ENCODE measurements at regions not wholly inside any gene's neighbourhood (a gene's known extent, or its start where the extent isn't known, plus 50 kb on each side); places are given as distances from the start of the nearest gene placed in this dataset.

- no peaks in the 10 kb centered on the region for H3K27me3 ChIP-seq (ENCODE audit: insufficient read depth, low read length)
- no peak overlapping the region for H3K4me3 ChIP-seq (ENCODE audit: low read depth, low read length)
- no peak overlapping the region for H3K27ac ChIP-seq (ENCODE audit: low read depth, low read length)
Measured at GRCh38 chr1:29395736-29396437, 159.6 kb downstream of the PTPRU start.

DNA sequence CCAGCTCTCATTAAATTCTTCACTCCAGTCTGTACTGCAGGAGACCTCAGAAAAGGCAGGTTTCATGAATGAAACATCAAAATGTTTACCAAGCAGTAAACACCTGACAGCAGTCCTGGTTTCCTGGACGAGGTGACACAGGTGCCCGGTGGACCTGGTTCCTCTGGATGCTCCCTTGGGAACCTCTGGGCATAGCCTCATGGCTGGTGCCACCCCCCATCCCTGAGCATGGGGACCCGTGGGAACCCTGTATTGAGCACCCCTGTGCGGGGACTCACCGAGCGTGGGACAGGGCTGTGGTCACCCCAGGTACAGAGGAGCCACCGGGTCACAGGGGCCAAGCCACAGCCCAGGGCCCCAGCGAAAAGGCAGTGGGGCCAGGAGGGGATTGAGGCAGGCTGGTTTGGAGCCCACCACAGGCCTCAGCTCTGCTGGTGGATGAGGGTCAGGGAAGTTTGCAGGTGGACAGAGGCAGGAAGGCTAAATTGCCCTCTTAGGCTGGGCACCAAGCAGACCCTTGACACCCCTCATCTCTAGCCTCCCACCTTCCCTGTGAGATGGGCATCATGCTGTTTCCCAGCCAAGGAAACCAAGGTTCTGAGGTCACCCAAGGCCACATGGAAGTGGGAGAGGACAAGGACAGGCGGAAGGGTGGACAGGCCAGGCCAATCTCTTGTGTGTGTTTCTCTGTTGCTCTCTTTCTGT, 158.4 kb downstream of the PTPRU start:
- no peak overlapping the region for H3K27ac ChIP-seq (ENCODE audit: low read depth, low read length)
- H2AFZ ChIP-seq (ENCODE audit: low read length, unreplicated experiment) = no peak overlapping the region
- peaks cover 9% of the 10 kb centered on the region for H3K4me1 ChIP-seq (ENCODE audit: control insufficient read depth, insufficient read depth, low read length, unreplicated experiment)
- no peak overlapping the region for H3K4me3 ChIP-seq (ENCODE audit: low read depth, low read length)
- H3K79me2 ChIP-seq (ENCODE audit: control insufficient read depth, insufficient read depth, low read length, unreplicated experiment) = no peaks in the 10 kb centered on the region
- H3K27me3 ChIP-seq (ENCODE audit: insufficient read depth, low read length) = no peaks in the 10 kb centered on the region
- H3K36me3 ChIP-seq (ENCODE audit: insufficient read depth, low read length) = no peaks in the 10 kb centered on the region

More at GRCh38 chr1:29395736-29396437, 159.6 kb downstream of the PTPRU start:
- no peaks in the 10 kb centered on the region for H3K36me3 ChIP-seq (ENCODE audit: insufficient read depth, low read length)
- H2AFZ ChIP-seq (ENCODE audit: low read length, unreplicated experiment) = no peak overlapping the region
- no peaks in the 10 kb centered on the region for H3K79me2 ChIP-seq (ENCODE audit: control insufficient read depth, insufficient read depth, low read length, unreplicated experiment)
- peaks cover 9% of the 10 kb centered on the region for H3K4me1 ChIP-seq (ENCODE audit: control insufficient read depth, insufficient read depth, low read length, unreplicated experiment)

DNA sequence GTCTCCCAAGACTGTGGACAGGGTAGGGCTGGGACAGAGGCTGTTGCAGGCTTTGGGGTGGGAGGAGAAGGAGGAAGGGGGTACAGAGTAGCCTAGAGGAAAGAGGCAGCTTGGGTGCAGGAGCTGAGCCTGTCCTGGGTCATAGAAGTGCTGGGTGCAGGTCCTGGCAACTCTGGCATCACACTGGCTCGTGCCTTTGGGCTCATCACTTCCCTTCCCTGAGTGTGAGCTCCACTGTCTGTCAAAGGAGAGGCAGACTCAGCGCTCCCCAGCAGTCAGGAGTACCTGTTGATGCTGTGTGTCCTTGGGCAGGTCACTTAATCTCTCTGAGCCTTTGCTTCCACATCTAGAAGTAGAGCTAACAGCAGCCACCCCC, 157.1 kb downstream of the PTPRU start:
- Histone ChIP-seq H3K36me3 (ENCODE audit: insufficient read depth, low read length) (no peaks in the 10 kb centered on the region), H3K79me2 (ENCODE audit: control insufficient read depth, insufficient read depth, low read length, unreplicated experiment) (no peaks in the 10 kb centered on the region), H3K27me3 (ENCODE audit: insufficient read depth, low read length) (no peaks in the 10 kb centered on the region), H2AFZ (ENCODE audit: low read length, unreplicated experiment) (no peak overlapping the region), H3K27ac (ENCODE audit: low read depth, low read length) (no peak overlapping the region), H3K4me1 (ENCODE audit: control insufficient read depth, insufficient read depth, low read length, unreplicated experiment) (peaks cover 9% of the 10 kb centered on the region), H3K4me3 (ENCODE audit: low read depth, low read length) (no peak overlapping the region)

- Histone ChIP-seq H3K27ac (ENCODE audit: low read depth, low read length) (no peak overlapping the region), H3K4me3 (ENCODE audit: low read depth, low read length) (no peak overlapping the region), H3K4me1 (ENCODE audit: control insufficient read depth, insufficient read depth, low read length, unreplicated experiment) (peaks cover 9% of the 10 kb centered on the region), H3K27me3 (ENCODE audit: insufficient read depth, low read length) (peaks cover 5% of the 10 kb centered on the region; the same call in 1 of the 2 replicates), H2AFZ (ENCODE audit: low read length, unreplicated experiment) (no peak overlapping the region), H3K79me2 (ENCODE audit: control insufficient read depth, insufficient read depth, low read length, unreplicated experiment) (no peaks in the 10 kb centered on the region), H3K36me3 (ENCODE audit: insufficient read depth, low read length) (no peaks in the 10 kb centered on the region)
Measured at GRCh38 chr1:29392486-29393450, 156.4 kb downstream of the PTPRU start.

DNA sequence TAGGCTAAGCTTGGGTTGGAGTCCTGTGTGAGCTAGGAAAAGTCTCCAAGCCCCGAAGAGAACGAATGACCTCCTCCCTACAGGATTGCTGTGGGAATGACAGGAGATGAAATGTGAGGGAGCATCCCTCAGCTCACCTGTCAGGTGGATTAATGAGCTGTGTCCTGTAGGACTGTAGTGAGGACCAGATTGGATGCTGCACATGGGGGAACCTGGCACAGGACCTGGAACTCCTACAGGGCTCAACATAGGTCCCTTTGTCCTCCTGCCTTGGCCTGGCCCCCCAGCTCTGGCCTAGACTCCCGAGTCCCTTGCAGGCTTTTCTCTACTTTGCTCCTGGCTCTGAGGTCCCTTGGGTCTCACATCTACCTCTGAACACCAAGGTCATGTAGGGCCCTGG, 155.7 kb downstream of the PTPRU start:
- no peak overlapping the region for H3K4me3 ChIP-seq (ENCODE audit: low read depth, low read length)
- peaks cover 9% of the 10 kb centered on the region for H3K4me1 ChIP-seq (ENCODE audit: control insufficient read depth, insufficient read depth, low read length, unreplicated experiment)
- H3K36me3 ChIP-seq (ENCODE audit: insufficient read depth, low read length) = no peaks in the 10 kb centered on the region
- H3K27me3 ChIP-seq (ENCODE audit: insufficient read depth, low read length) = peaks cover 5% of the 10 kb centered on the region; the same call in 1 of the 2 replicates
- H3K79me2 ChIP-seq (ENCODE audit: control insufficient read depth, insufficient read depth, low read length, unreplicated experiment) = no peaks in the 10 kb centered on the region
- H2AFZ ChIP-seq (ENCODE audit: low read length, unreplicated experiment) = no peak overlapping the region
- H3K27ac ChIP-seq (ENCODE audit: low read depth, low read length) = no peak overlapping the region

- H3K27ac ChIP-seq (ENCODE audit: low read depth, low read length) = no peak overlapping the region
Measured at GRCh38 chr1:29391362-29391880, 155.1 kb downstream of the PTPRU start.

DNA sequence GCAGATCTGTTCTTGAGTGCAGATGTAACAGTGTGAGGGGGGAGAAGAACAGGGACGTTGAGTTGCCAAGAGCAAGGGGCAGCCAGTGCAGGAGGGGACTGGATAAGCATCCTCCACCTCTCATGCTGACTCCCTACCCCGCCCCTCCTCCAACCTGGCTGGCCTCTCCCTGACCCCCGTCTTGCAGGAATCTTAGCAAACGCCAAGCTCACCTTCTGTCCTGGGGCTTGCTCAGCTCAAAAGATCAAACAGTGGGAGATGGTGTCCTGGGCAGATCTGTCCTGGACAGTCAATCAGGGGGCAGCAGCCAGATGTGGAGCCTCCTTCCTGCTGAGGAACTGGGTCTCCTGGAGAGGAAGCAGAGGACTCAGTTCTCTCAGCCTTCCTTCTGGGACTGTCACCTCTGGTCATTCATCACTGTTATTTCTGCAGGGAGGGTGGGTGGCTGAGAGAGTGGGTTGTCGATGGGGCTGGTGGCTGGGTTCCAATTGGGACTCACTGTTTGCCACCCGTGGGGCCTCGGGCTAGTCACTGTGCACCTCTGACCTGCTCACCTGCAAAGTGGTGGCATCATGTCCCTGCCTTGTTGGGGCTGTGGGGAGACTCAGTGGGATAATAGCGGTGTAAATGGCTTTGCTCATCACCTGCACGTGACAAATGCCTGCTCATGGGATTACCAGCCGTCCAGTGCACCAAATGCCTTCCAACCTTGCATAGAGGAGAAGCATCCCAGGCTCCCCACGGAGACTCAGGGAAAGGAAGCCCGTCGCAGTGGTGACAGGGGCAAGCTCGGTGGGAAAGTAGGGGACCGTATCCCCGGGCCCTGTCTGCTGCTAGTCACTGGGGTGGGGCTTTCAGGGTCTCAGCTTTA, 154.4 kb downstream of the PTPRU start:
- Histone ChIP-seq H3K4me1 (ENCODE audit: control insufficient read depth, insufficient read depth, low read length, unreplicated experiment) (peaks cover 4% of the 10 kb centered on the region), H2AFZ (ENCODE audit: low read length, unreplicated experiment) (no peak overlapping the region)

More at GRCh38 chr1:29391362-29391880, 155.1 kb downstream of the PTPRU start:
- Histone ChIP-seq H3K4me3 (ENCODE audit: low read depth, low read length) (no peak overlapping the region), H3K4me1 (ENCODE audit: control insufficient read depth, insufficient read depth, low read length, unreplicated experiment) (peaks cover 9% of the 10 kb centered on the region), H2AFZ (ENCODE audit: low read length, unreplicated experiment) (no peak overlapping the region), H3K79me2 (ENCODE audit: control insufficient read depth, insufficient read depth, low read length, unreplicated experiment) (no peaks in the 10 kb centered on the region), H3K36me3 (ENCODE audit: insufficient read depth, low read length) (no peaks in the 10 kb centered on the region), H3K27me3 (ENCODE audit: insufficient read depth, low read length) (peaks cover 5% of the 10 kb centered on the region; the same call in 1 of the 2 replicates)

GRCh38 chr1:29390075-29390474, 153.8 kb downstream of the PTPRU start:
- no peak overlapping the region for H3K27ac ChIP-seq (ENCODE audit: low read depth, low read length)
- H3K36me3 ChIP-seq (ENCODE audit: insufficient read depth, low read length) = no peaks in the 10 kb centered on the region
- no peak overlapping the region for H2AFZ ChIP-seq (ENCODE audit: low read length, unreplicated experiment)
- no peaks in the 10 kb centered on the region for H3K79me2 ChIP-seq (ENCODE audit: control insufficient read depth, insufficient read depth, low read length, unreplicated experiment)
- no peaks in the 10 kb centered on the region for H3K4me1 ChIP-seq (ENCODE audit: control insufficient read depth, insufficient read depth, low read length, unreplicated experiment)
- H3K4me3 ChIP-seq (ENCODE audit: low read depth, low read length) = no peak overlapping the region
- peaks cover 5% of the 10 kb centered on the region; the same call in 1 of the 2 replicates for H3K27me3 ChIP-seq (ENCODE audit: insufficient read depth, low read length)

More for the DNA sequence above, 154.4 kb downstream of the PTPRU start:
- Histone ChIP-seq H3K79me2 (ENCODE audit: control insufficient read depth, insufficient read depth, low read length, unreplicated experiment) (no peaks in the 10 kb centered on the region), H3K27ac (ENCODE audit: low read depth, low read length) (no peak overlapping the region), H3K27me3 (ENCODE audit: insufficient read depth, low read length) (peaks cover 5% of the 10 kb centered on the region; the same call in 1 of the 2 replicates), H3K36me3 (ENCODE audit: insufficient read depth, low read length) (no peaks in the 10 kb centered on the region), H3K4me3 (ENCODE audit: low read depth, low read length) (no peak overlapping the region)

DNA sequence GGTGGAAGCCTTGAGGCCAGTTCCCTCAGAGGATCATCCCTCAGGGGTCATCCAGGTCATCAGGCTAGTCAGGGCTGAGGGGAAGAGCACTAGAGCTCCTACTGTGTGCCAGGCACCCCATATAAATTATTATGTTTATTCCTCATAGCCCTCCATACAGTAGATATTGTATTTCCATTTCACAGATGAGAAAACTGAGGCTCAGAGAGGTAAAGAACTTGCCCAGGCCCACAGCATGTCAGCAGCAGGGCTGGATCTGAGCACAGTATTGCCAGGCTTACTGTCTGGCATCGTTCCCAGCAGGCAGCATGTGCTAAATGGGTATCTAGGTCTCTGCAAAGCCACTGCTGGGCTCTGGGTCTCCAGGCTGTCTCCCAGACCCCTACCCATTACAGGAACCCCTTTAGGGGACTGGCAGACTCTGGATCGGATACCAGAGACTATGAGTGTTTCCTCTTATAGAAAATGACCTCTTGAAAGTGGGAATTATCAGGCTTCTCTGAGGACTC, 153.3 kb downstream of the PTPRU start:
- no peaks in the 10 kb centered on the region for H3K36me3 ChIP-seq (ENCODE audit: insufficient read depth, low read length)
- H3K79me2 ChIP-seq (ENCODE audit: control insufficient read depth, insufficient read depth, low read length, unreplicated experiment) = no peaks in the 10 kb centered on the region
- no peak overlapping the region for H3K4me3 ChIP-seq (ENCODE audit: low read depth, low read length)
- no peak overlapping the region for H3K27ac ChIP-seq (ENCODE audit: low read depth, low read length)
- H3K4me1 ChIP-seq (ENCODE audit: control insufficient read depth, insufficient read depth, low read length, unreplicated experiment) = peaks cover 1% of the 10 kb centered on the region
- no peak overlapping the region for H2AFZ ChIP-seq (ENCODE audit: low read length, unreplicated experiment)
- H3K27me3 ChIP-seq (ENCODE audit: insufficient read depth, low read length) = peaks cover 5% of the 10 kb centered on the region; the same call in 1 of the 2 replicates

Measured in ACC112 (cell line).